ENCODE measurements at regions not wholly inside any gene's neighbourhood (a gene's known extent, or its start where the extent isn't known, plus 50 kb on each side); places are given as distances from the start of the nearest gene placed in this dataset.

DNA sequence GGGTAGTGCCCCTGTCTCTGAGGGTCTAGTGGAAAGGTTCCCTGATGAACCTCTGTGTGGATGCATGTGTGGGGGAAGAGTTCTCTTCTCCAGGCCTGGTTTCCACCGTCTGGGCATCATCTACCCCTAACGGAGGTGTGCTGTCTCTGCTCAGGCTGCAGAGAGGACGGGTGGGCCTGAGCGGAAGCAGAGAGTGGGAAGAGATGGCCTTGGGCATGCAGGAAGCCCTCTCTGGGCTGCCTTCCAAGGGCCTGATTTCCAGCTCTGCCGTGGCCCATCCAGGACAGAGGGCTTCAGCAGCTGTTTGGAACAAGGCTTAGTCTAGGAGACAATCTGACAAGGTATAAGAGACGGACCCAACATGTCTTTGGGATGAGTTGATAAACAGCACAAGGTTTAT is 220.1 kb upstream of the DTNBP1 start:
- H3K4me3 ChIP-seq (ENCODE audit: low read depth in 1 of 3, low read length in 3 of 3) = no peak overlapping the region
- no peaks in the 10 kb centered on the region for H3K36me3 ChIP-seq (ENCODE audit: control insufficient read depth in 3 of 3, insufficient read depth in 2 of 3, low read depth in 1 of 3, low read length in 3 of 3)
- H3K27ac ChIP-seq (ENCODE audit: low read depth in 1 of 3, low read length in 2 of 3) = no peak overlapping the region
- FAIRE-seq = no peak
- no peak for DNase-seq
- peaks cover 0 to 4% (median 0%) of the 10 kb centered on the region in 3 donors for H3K4me1 ChIP-seq (ENCODE audit: control insufficient read depth in 3 of 3, insufficient read depth in 2 of 3, low read depth in 1 of 3, low read length in 2 of 3)
- H3K27me3 ChIP-seq (ENCODE audit: control insufficient read depth in 3 of 3, insufficient read depth in 3 of 3, low read length in 3 of 3) = no peaks in the 10 kb centered on the region
- 83 to 86% (median 86%) methylated on average over 6 of the region's 6 CpGs for WGBS, 3 donors
- H3K9me3 ChIP-seq (ENCODE audit: control insufficient read depth in 2 of 2, insufficient read depth in 1 of 2, low read depth in 1 of 2, low read length in 1 of 2) = no peaks in the 10 kb centered on the region

DNA sequence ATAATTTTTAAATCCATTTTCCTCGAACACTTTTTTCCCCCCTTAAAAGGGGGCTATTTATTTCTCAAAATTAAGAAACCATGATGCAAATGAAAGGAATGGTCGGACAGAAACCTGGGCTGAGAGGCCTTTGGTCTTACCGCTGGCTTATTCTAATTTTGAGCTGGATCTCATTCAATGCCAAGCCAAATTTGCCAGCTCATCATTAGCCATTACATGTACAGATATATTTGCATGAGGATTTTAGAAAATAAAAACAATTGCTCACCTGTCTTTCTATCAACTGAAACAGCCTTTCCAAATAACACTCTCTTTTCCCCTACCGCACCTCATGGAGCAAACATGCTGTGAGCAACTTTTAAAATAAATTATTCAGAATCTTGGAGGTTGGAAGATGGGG is 219.5 kb upstream of the DTNBP1 start:
- Histone ChIP-seq H3K9me3 (ENCODE audit: control insufficient read depth in 2 of 2, insufficient read depth in 1 of 2, low read depth in 1 of 2, low read length in 1 of 2) (no peaks in the 10 kb centered on the region), H3K4me3 (ENCODE audit: low read depth in 1 of 3, low read length in 3 of 3) (no peak overlapping the region), H3K36me3 (ENCODE audit: control insufficient read depth in 3 of 3, insufficient read depth in 2 of 3, low read depth in 1 of 3, low read length in 3 of 3) (no peaks in the 10 kb centered on the region), H3K27ac (ENCODE audit: low read depth in 1 of 3, low read length in 2 of 3) (no peak overlapping the region), H3K4me1 (ENCODE audit: control insufficient read depth in 3 of 3, insufficient read depth in 2 of 3, low read depth in 1 of 3, low read length in 2 of 3) (peaks cover 0 to 4% (median 0%) of the 10 kb centered on the region in 3 donors), H3K27me3 (ENCODE audit: control insufficient read depth in 3 of 3, insufficient read depth in 3 of 3, low read length in 3 of 3) (no peaks in the 10 kb centered on the region)
- WGBS, 3 donors = 70 to 80% (median 70%) methylated on average over 4 of the region's 4 CpGs
- FAIRE-seq = no peak
- DNase-seq = no peak

GRCh38 chr6:15881150-15881549 is 218.3 kb upstream of the DTNBP1 start:
- Histone ChIP-seq H3K9me3 (ENCODE audit: control insufficient read depth in 2 of 2, insufficient read depth in 1 of 2, low read depth in 1 of 2, low read length in 1 of 2) (no peaks in the 10 kb centered on the region), H3K27ac (ENCODE audit: low read depth in 1 of 3, low read length in 2 of 3) (no peak overlapping the region), H3K27me3 (ENCODE audit: control insufficient read depth in 3 of 3, insufficient read depth in 3 of 3, low read length in 3 of 3) (no peaks in the 10 kb centered on the region), H3K4me3 (ENCODE audit: low read depth in 1 of 3, low read length in 3 of 3) (no peak overlapping the region), H3K36me3 (ENCODE audit: control insufficient read depth in 3 of 3, insufficient read depth in 2 of 3, low read depth in 1 of 3, low read length in 3 of 3) (no peaks in the 10 kb centered on the region), H3K4me1 (ENCODE audit: control insufficient read depth in 3 of 3, insufficient read depth in 2 of 3, low read depth in 1 of 3, low read length in 2 of 3) (peaks cover 0 to 4% (median 0%) of the 10 kb centered on the region in 3 donors)
- no peak for FAIRE-seq
- DNase-seq = no peak
- 75 to 82% (median 75%) methylated on average over 3 of the region's 3 CpGs for WGBS, 3 donors

GRCh38 chr6:15880262-15880973 is 217.6 kb upstream of the DTNBP1 start:
- Histone ChIP-seq H3K27ac (ENCODE audit: low read depth in 1 of 3, low read length in 2 of 3) (peak overlapping the region in 1 of 3 donors; percentile 5), H3K36me3 (ENCODE audit: control insufficient read depth in 3 of 3, insufficient read depth in 2 of 3, low read depth in 1 of 3, low read length in 3 of 3) (no peaks in the 10 kb centered on the region), H3K27me3 (ENCODE audit: control insufficient read depth in 3 of 3, insufficient read depth in 3 of 3, low read length in 3 of 3) (no peaks in the 10 kb centered on the region), H3K9me3 (ENCODE audit: control insufficient read depth in 2 of 2, insufficient read depth in 1 of 2, low read depth in 1 of 2, low read length in 1 of 2) (no peaks in the 10 kb centered on the region), H3K4me1 (ENCODE audit: control insufficient read depth in 3 of 3, insufficient read depth in 2 of 3, low read depth in 1 of 3, low read length in 2 of 3) (peaks cover 0 to 4% (median 0%) of the 10 kb centered on the region in 3 donors), H3K4me3 (ENCODE audit: low read depth in 1 of 3, low read length in 3 of 3) (no peak overlapping the region)
- 73 to 87% (median 85%) methylated on average over 4 of the region's 4 CpGs for WGBS, 3 donors
- DNase-seq (no peak), FAIRE-seq (no peak)

DNA sequence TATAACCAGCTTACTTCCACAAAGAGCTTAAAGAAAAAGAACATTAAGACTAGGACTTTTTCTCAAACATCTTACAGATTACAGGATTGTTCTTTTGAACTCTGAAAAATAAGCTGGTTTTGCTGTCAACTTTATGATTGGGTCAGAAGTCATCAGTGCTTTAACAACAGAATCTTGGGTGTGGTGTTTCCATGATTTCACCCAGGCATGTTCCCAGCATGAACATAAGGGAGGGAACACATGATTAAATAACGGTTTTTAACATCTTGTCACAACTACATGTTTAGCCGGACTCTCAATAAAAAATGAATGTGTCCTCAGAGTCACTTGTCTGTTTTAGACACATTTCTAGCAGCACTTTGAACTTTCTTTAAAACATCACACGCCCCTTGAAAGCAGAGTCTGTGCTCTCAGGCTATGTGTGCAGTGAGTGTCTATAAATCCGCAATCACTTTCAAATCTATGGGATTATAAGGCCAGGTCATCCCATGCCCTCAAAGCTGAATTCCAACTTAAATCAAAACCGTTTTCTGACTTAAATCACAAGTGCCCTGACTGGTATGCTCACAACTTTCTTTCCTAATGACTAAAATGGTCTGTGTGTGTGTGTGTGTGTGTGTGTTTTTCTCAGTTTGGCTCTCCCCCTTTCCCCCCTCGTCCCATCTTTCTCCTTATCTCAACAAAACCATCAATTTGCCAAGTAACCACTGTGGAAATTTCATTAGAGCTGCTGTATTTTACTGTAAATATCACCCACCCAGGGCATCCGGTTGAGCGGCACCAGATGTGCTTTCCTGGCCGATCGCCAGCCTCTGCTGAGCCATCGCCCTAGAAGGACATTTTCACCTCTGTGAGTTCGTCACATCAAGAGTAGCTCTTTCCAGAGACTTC is 216.8 kb upstream of the DTNBP1 start:
- no peak overlapping the region for H3K4me3 ChIP-seq (ENCODE audit: low read depth in 1 of 3, low read length in 3 of 3)
- no peaks in the 10 kb centered on the region for H3K27me3 ChIP-seq (ENCODE audit: control insufficient read depth in 3 of 3, insufficient read depth in 3 of 3, low read length in 3 of 3)
- FAIRE-seq (no peak), DNase-seq (peak; percentile 23 to 55)
- WGBS, 3 donors = 18 to 26% (median 21%) methylated on average over 12 of the region's 12 CpGs
- peaks cover 0 to 4% (median 0%) of the 10 kb centered on the region in 3 donors for H3K4me1 ChIP-seq (ENCODE audit: control insufficient read depth in 3 of 3, insufficient read depth in 2 of 3, low read depth in 1 of 3, low read length in 2 of 3)
- no peaks in the 10 kb centered on the region for H3K9me3 ChIP-seq (ENCODE audit: control insufficient read depth in 2 of 2, insufficient read depth in 1 of 2, low read depth in 1 of 2, low read length in 1 of 2)
- no peaks in the 10 kb centered on the region for H3K36me3 ChIP-seq (ENCODE audit: control insufficient read depth in 3 of 3, insufficient read depth in 2 of 3, low read depth in 1 of 3, low read length in 3 of 3)
- H3K27ac ChIP-seq (ENCODE audit: low read depth in 1 of 3, low read length in 2 of 3) = peak overlapping the region in 1 of 3 donors; percentile 50

GRCh38 chr6:15877231-15877630 is 214.4 kb upstream of the DTNBP1 start:
- peaks cover 0 to 4% (median 0%) of the 10 kb centered on the region in 3 donors for H3K4me1 ChIP-seq (ENCODE audit: control insufficient read depth in 3 of 3, insufficient read depth in 2 of 3, low read depth in 1 of 3, low read length in 2 of 3)
- H3K9me3 ChIP-seq (ENCODE audit: control insufficient read depth in 2 of 2, insufficient read depth in 1 of 2, low read depth in 1 of 2, low read length in 1 of 2) = no peaks in the 10 kb centered on the region
- H3K27me3 ChIP-seq (ENCODE audit: control insufficient read depth in 3 of 3, insufficient read depth in 3 of 3, low read length in 3 of 3) = no peaks in the 10 kb centered on the region
- WGBS, 3 donors = 62 to 72% (median 68%) methylated on average over 2 of the region's 2 CpGs
- FAIRE-seq (no peak), DNase-seq (no peak)
- no peaks in the 10 kb centered on the region for H3K36me3 ChIP-seq (ENCODE audit: control insufficient read depth in 3 of 3, insufficient read depth in 2 of 3, low read depth in 1 of 3, low read length in 3 of 3)
- no peak overlapping the region for H3K4me3 ChIP-seq (ENCODE audit: low read depth in 1 of 3, low read length in 3 of 3)
- H3K27ac ChIP-seq (ENCODE audit: low read depth in 1 of 3, low read length in 2 of 3) = no peak overlapping the region

DNA sequence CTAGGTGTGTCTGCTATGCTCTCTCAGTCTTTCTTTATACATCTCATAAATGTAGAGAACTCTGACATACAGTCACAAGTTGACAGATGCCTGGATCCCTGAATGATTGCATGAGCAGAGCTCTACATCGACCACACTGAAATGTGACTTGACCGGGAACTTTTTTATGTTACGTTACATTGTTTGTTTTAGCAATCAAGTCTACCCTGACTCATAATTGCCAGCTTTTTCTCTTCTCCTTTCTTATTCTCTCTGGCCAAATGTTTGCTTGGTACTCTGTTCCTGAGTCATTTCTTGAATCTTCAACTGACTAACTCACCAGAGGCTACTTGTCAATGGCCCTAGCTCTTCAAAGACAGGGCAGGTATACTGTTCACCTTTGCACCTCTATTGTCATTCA is 213.6 kb upstream of the DTNBP1 start:
- Histone ChIP-seq H3K36me3 (ENCODE audit: control insufficient read depth in 3 of 3, insufficient read depth in 2 of 3, low read depth in 1 of 3, low read length in 3 of 3) (no peaks in the 10 kb centered on the region), H3K27me3 (ENCODE audit: control insufficient read depth in 3 of 3, insufficient read depth in 3 of 3, low read length in 3 of 3) (no peaks in the 10 kb centered on the region), H3K4me1 (ENCODE audit: control insufficient read depth in 3 of 3, insufficient read depth in 2 of 3, low read depth in 1 of 3, low read length in 2 of 3) (peaks cover 0 to 4% (median 0%) of the 10 kb centered on the region in 3 donors), H3K27ac (ENCODE audit: low read depth in 1 of 3, low read length in 2 of 3) (no peak overlapping the region), H3K9me3 (ENCODE audit: control insufficient read depth in 2 of 2, insufficient read depth in 1 of 2, low read depth in 1 of 2, low read length in 1 of 2) (no peaks in the 10 kb centered on the region), H3K4me3 (ENCODE audit: low read depth in 1 of 3, low read length in 3 of 3) (no peak overlapping the region)
- DNase-seq (no peak), FAIRE-seq (no peak)
- WGBS, 3 donors = 43 to 59% (median 48%) methylated on average over 3 of the region's 3 CpGs

DNA sequence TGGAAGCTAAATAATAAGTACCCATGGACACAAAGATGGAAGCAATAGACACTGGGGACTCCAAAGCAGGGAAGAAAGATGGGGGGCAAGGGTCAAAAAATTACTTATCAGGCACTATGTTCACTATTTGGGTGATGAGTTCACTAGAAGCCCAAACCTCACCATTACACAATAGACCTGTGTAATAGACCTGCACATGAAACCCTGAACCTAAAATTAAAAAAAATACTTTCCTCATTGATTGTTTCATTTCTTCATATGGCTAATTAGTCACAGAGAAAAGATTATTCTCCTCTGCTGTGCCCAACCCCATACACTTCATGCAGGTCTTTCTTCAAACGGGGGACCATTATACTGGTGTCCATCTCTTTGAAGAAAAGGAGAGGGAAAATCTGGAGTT is 213.0 kb upstream of the DTNBP1 start:
- DNase-seq (no peak), FAIRE-seq (no peak)
- no peak overlapping the region for H3K27ac ChIP-seq (ENCODE audit: low read depth in 1 of 3, low read length in 2 of 3)
- H3K4me3 ChIP-seq (ENCODE audit: low read depth in 1 of 3, low read length in 3 of 3) = no peak overlapping the region
- WGBS, 3 donors = 90 to 100% (median 98%) methylated on average over 1 of the region's 1 CpG
- H3K4me1 ChIP-seq (ENCODE audit: control insufficient read depth in 3 of 3, insufficient read depth in 2 of 3, low read depth in 1 of 3, low read length in 2 of 3) = peaks cover 1 to 5% (median 4%) of the 10 kb centered on the region in 3 donors
- no peaks in the 10 kb centered on the region for H3K27me3 ChIP-seq (ENCODE audit: control insufficient read depth in 3 of 3, insufficient read depth in 3 of 3, low read length in 3 of 3)
- no peaks in the 10 kb centered on the region for H3K9me3 ChIP-seq (ENCODE audit: control insufficient read depth in 2 of 2, insufficient read depth in 1 of 2, low read depth in 1 of 2, low read length in 1 of 2)
- no peaks in the 10 kb centered on the region for H3K36me3 ChIP-seq (ENCODE audit: control insufficient read depth in 3 of 3, insufficient read depth in 2 of 3, low read depth in 1 of 3, low read length in 3 of 3)

Data from small intestine (tissue), 7 donors.